Coronary artery (tissue), 2 donors: ENCODE measurements at regions not wholly inside any gene's neighbourhood (a gene's known extent, or its start where the extent isn't known, plus 50 kb on each side); places are given as distances from the start of the nearest gene placed in this dataset.

Experiments
- DNase-seq: peaks from one replicate; pipeline ENCODE4 v3.0.0-alpha.2; 2017; ENCODE audit warnings: low spot score
- H3K27ac ChIP-seq, 2 donors: fragments of 200-600 bp; sonication (generic); one replicate each; pipeline ENCODE4 v1.5.1; 2016 to 2019
- H3K4me3 ChIP-seq: fragments of 200-600 bp; sonication (generic); 2 replicates; pipeline ENCODE4 v1.5.1; 2016; ENCODE audit warnings: mild to moderate bottlenecking, moderate library complexity
- CTCF ChIP-seq: fragments of 200-600 bp; sonication (generic); IDR thresholded peaks from one replicate; pipeline ENCODE4 v1.5.1; 2019; ENCODE audit warnings: antibody characterized with exemption

GRCh38 chr1:189960769-189961168, 516.9 kb downstream of the BRINP3 start:
- DNase-seq: no peak
- Histone ChIP-seq H3K27ac (no peak overlapping the region), H3K4me3 (no peak overlapping the region)
- TF ChIP-seq CTCF: no peak

- TF ChIP-seq CTCF: no peak
- no peak for DNase-seq
- no peak overlapping the region for H3K27ac ChIP-seq
Measured at GRCh38 chr1:189962181-189962580, 515.5 kb downstream of the BRINP3 start.

GRCh38 chr1:189970331-189971230, 507.1 kb downstream of the BRINP3 start:
- no peak for DNase-seq
- Histone ChIP-seq H3K4me3 (no peak overlapping the region), H3K27ac (no peak overlapping the region)
- TF ChIP-seq CTCF: no peak

More at GRCh38 chr1:189962181-189962580, 515.5 kb downstream of the BRINP3 start:
- H3K4me3 ChIP-seq: no peak overlapping the region

- H3K27ac ChIP-seq: no peak overlapping the region
- no peak overlapping the region for H3K4me3 ChIP-seq
- no peak for DNase-seq
- no peak for TF ChIP-seq CTCF
Measured at GRCh38 chr1:189971656-189972055, 506.0 kb downstream of the BRINP3 start.

GRCh38 chr1:189977184-189977583, 500.5 kb downstream of the BRINP3 start:
- H3K27ac ChIP-seq: no peak overlapping the region

GRCh38 chr1:189983166-189983890, 494.3 kb downstream of the BRINP3 start:
- H3K4me3 ChIP-seq: no peak overlapping the region
- DNase-seq: no peak
- TF ChIP-seq CTCF: no peak
- no peak overlapping the region for H3K27ac ChIP-seq

More at GRCh38 chr1:189977184-189977583, 500.5 kb downstream of the BRINP3 start:
- no peak overlapping the region for H3K4me3 ChIP-seq
- no peak for TF ChIP-seq CTCF
- no peak for DNase-seq
